AG08395 (cell line): ENCODE measurements at regions not wholly inside any gene's neighbourhood (a gene's known extent, or its start where the extent isn't known, plus 50 kb on each side); places are given as distances from the start of the nearest gene placed in this dataset.
A peak's percentile ranks its signal among the peaks of the same experiment; 100 is the strongest.

Experiments
- DNase-seq: peaks from one replicate; pipeline ENCODE4 v3.0.0; 2012; ENCODE audit warnings: mixed read lengths, low spot score

DNA sequence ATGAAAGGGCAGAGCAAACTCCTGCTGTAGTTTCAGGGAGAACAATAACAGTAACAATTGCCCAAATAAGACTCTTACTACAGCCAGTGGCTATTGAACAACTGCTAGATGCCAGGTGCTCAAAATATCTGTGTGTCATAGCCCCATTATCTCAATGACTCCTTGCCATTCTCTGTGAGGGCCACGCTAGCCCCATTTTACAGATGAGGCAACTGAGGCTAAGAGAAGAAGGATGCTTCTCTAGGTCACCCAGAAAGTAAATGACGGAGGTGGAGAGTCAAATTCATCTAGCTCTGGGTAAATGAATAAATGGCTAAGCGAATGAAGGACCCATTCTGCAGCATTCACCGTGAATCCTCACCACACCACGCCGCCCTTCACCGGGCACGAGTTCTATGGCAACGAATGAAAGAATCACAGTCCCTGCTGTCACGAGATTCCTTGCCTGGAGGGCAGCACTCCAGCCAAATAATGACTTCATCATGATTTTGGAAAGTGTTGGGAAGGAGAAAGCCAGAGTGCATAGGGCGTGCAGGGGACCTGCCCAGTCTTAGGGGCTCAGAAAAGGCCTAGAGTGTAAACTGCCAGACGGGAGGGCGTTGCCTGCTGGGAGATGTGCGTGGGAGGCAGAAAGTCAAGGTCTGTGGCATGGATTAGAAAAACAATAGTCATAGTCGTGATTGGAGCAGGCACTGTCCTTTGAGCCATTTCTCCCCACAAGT lies 147.2 kb downstream of the C9orf50 start:
- DNase-seq, result peak; percentile 64

DNA sequence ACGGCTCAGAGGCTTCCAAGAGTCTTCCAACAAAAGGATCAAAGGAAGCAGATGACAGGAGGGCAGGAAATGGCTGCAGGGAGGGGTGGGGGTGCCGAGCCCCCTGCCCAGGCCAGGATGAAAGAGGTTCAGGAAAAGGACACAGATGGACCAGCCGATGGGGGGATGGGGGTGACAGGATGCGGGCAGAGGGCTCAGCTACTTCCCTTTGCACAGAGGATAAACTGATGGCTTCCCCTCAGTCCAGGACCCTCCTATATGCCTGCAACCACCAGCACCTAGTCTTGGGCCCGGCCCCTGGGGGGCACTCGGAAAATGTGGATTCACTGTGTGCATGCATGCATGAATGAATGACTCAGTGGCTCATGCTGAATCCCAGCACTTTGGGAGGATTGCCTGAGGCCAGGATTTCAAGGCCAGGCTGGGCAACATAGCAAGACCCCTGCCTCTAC lies 148.2 kb downstream of the C9orf50 start:
- DNase-seq, result no peak

DNA sequence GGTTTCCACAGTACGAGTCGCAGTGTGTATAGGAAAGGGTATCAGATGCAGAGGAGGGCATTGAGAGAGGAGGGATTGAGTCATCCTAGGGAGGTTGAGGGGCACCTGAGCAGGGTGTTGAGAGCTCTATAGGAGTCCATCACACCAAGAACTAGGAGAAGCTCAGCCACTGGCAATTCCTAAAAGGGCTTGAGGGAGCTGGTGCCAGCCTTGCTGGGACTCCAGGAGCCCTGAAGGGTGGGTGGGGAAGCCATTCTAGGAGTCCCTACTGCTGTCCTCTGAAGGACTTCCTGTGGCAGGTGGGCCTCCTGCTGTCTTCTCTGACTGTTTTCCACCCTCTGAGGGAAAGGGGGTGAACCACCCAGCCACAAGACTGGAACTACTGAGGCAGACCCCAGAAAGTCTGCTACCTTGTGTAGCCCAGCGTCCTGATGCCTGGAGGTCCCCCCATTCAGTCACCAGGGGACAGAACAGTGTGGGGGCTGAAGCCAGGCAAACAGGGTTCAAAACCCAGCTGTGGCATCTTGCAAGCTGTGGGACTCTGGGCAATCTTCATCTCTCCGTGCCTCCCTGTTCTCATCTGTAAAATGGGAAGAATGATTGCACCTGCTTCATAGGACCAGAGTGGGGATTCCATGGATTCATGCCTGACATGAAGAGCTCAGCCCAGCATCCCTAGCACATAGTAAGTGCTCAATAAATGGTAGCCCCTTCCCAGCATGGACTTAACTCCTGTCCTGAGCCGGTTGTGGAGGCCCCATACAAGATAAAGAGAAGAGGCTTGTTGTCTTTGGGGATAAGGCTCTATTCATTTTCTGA lies 149.5 kb downstream of the C9orf50 start:
- DNase-seq, result no peak

DNA sequence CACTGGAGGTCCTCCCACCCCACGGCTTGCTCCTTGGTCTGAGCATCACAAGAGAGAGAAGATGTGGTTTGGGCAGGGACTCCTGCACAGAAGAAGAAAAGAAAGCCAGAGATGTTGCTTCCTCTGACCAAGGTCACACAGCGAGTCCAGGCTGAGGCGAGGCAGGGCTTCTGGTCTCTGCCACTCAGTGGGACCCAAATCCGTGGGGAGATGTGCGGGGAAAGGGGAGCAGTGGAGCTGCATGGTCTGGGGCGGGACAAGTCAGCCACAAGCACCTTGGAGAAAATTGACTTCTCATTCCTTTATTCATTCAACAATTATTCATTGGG lies 150.9 kb downstream of the C9orf50 start:
- DNase-seq, result no peak

DNA sequence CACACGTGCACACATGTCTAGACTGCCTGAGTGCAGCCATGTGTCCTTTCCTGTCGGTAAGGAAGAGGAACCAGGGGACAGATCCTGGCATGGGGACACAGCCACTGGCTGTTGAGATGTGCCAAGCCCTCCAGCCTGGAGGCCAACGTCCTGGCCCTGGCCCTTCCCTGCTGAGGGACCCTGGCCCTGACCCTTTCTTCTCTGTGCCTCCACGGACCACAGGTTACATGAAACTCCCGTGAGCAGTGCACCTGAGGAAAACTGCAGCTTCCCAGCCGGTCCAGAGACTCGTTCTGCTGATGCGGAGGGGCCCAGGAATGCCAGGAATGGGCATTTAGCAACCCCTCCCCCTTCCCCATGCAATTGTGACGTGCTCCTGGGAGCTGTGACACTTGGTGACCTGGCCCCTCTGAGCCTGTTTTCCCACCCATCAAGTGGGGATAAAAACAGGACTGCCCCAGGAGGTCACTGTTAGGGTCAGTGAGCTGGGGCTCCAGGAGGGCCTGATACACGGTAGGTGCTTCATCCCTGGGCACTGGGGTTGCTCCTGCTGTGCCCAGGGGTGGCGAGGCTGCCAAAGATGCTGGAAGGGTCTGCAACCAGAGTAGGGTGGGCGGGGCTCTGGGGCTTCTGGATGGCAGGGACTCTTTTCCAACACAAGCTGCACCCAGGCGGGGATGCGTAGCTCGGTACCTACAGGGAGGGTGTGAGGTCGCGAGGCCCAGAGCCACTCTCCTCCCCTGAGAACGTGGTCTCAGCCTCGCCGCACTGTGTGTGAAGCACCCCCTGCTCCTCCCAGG lies 151.5 kb downstream of the C9orf50 start:
- no peak for DNase-seq

DNA sequence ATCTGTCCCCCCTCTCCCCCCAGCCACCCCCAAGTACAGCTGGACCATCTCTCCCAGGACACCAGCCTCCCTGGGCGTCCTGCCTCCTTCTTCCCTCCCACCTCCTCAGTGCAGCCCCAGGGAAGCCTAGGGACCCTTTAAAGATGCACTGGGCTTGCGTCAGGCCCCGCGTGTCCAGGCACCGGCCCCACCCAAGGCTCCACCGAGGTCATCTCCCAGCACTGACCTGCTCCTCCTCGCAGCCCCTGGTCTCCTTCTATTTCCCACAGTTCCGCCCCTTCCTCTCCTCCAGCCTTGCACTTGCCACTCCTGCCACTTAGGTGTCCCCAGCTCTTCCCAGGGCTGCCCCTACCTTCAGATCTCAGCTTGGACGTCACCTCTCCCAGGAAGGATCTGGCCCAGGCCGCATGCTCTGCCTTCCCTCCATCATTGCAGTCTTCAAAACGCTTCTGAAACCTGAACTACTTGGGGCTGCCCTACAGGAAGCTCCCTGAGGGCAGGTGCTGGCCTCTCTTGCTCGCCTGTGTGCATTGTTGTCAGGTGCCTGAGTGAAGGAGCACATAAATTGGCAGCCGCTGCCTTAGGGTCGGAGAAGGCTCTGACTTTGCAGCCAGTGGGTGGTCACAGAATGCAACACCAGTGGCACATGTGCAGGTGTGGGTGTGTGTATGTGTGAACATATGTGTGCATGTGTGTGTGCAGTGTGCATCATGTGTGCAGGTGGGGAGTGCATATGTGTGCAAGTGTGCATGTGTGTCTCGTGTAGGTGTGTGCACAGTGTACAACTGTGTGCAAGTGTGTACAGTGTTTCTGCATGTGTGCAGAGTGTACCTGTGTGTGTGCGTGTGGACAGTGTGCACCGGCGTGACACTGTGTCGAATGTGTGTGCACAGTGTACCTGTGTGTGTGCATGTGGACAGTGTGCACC lies 152.9 kb downstream of the C9orf50 start:
- DNase-seq, result no peak

- no peak for DNase-seq
These were observed 153.8 kb downstream of the C9orf50 start for GRCh38 chr9:129467004-129467588.

GRCh38 chr9:129465834-129466535 lies 154.9 kb downstream of the C9orf50 start:
- DNase-seq, result no peak

- no peak for DNase-seq
These were observed 155.7 kb downstream of the C9orf50 start for GRCh38 chr9:129464972-129465833.

DNA sequence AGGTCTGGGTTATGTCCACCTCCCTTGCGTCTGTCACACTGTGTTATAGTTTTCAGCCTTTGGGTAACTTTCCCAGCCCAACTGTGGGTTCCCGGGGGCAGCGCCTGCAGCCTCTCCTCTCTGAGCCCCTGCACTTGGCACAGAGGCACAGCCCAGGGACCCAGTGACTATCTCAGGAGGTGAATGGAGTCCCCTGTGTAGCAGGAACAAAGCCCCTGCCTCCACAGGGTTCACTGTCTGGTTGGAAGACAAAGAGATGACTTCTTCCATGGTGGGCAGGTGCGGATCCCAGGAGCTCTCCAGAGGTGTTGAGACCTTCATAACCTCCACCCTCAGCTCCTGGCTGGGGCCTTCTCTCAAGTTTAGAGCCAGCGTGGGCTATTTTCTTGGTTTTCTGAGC lies 156.9 kb downstream of the C9orf50 start:
- DNase-seq, result no peak

GRCh38 chr9:129463477-129463876 lies 157.4 kb downstream of the C9orf50 start:
- DNase-seq, result no peak

DNA sequence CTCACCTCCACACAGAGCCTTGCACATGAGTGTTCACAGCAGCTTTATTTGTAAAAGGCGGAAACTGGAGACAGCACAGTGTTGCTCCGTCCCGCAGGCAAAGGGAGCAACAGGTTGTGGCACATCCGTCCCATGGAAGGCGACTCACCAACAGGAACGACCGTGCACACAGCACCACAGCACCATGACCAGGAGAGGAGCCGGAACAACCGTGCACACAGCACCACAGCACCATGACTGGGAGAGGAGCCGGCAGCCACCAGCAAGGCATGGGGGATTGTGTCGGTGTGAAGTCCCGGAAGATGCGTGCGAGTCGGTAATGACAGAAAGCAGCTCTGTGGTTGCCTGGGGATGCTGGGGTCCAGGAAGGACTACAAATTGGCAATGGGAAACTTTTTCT lies 158.5 kb downstream of the C9orf50 start:
- DNase-seq, result no peak

- peak; percentile 99 for DNase-seq
These were observed 160.3 kb downstream of the C9orf50 start for GRCh38 chr9:129460323-129461261.

DNA sequence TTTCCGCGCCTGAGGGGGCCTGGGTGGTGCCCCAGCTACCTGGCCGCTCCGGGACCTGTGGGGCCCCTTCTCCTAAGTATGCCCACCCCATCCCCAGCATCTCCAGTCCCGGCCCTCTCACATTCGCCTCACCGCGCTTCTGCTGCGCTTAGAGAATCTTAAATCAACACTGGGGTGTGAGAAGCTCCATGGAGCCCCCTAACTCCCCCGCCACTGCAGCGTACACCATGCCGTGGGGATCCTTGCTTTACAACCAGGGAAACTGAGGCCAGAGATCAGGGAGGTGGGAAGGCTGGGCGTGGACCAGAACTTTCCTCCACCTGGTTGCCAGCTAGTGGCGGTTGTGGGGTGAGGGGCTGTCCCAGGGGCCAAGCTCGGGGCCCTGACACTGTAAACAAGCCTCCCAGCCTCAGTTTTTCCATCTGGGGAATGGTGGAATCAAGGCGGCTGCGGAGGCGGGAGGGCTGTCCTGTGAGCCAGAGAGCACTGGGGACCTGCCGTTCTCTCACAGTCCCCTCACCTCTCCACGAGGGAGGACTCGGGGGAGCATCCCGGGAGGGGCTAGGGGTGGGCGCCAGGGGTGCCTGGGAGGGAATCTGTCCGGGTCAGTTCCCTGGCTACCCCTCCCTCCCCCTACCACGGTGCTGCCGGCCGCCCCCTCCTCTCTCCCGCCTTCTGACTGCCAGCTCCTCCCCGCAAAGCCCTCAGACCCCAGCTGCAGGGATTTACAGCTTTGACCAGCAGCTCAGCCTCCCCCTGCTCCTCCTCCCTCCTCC lies 161.2 kb downstream of the C9orf50 start:
- no peak for DNase-seq

DNA sequence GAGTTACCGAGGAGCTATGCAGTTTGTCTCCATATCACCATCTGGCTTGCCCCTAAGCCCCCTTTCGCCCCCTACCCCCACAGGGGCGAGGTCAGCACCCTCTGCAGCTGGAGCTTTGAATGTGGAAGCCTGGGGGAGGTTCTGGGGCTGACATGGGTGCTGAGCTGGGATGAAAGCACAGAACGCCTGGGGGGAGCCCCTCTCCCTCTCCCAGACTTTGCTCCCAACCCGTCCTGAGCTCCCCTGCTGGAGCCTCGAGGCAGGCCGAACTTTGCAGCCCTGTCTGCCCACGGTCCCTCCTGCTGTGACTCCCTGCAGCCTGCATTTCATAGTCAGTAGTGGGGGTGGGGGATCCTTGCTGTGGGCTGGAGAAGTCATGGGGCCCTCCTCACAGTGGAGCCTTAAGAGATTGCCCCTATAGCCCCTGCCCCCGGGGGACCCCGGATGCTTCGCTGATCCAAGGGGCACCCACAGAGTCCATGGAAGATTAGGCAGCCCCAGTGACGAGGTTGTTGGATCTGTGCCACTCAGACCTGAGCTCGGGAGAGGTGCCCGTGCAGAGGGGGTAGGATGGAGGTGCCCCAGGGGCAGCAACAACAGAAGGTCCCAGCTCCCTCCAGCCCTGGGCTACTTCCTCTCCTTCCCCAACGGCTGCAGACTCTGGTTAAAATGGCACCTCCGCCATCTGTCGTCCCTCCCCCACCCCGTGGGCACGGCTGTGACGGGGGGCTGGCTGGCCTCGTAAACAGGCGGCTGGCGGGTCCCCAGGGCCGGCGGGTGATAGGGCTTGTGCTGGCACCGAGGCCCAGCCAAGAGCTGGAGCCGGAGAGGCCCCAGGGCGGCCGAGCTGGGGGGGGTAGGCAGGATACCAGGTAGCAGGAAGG lies 162.0 kb downstream of the C9orf50 start:
- DNase-seq, result no peak

GRCh38 chr9:129458155-129458661 lies 162.7 kb downstream of the C9orf50 start:
- no peak for DNase-seq
